ENCODE measurements at regions not wholly inside any gene's neighbourhood (a gene's known extent, or its start where the extent isn't known, plus 50 kb on each side); places are given as distances from the start of the nearest gene placed in this dataset.
"Not testable (repeated sequence)": the region's sequence is repeated elsewhere in the genome, so short reads cannot be mapped to it uniquely, and the experiment has no call there.

GRCh38 chr17:33716957-33717356 lies 423.9 kb upstream of the ASIC2 start:
- Histone ChIP-seq H3K9me3 (ENCODE audit: control insufficient read depth in 4 of 4, insufficient read depth in 3 of 4, low read length in 3 of 4) (no peaks in the 10 kb centered on the region), H3K27ac (ENCODE audit: low read depth in 1 of 2, low read length in 1 of 2) (no peak overlapping the region), H3K9ac (ENCODE audit: insufficient read depth in 1 of 2, low read length in 2 of 2) (no peak overlapping the region), H3K4me1 (ENCODE audit: control insufficient read depth in 5 of 5, insufficient read depth in 5 of 5, low read length in 5 of 5) (no peaks in the 10 kb centered on the region), H3K36me3 (ENCODE audit: control insufficient read depth in 4 of 4, insufficient read depth in 4 of 4, low read length in 4 of 4) (no peaks in the 10 kb centered on the region), H3K4me3 (no peak overlapping the region), H3K27me3 (ENCODE audit: control insufficient read depth in 3 of 3, insufficient read depth in 3 of 3, low read length in 2 of 3) (peaks cover 0 to 7% (median 0%) of the 10 kb centered on the region in 3 donors)
- 63 to 69% methylated on average over 2 of the region's 2 CpGs for WGBS, 2 donors
- ATAC-seq (ENCODE audit: insufficient read depth, low FRiP score), result no peak
- DNase-seq, result no peak
- TF ChIP-seq, protein P1, sequence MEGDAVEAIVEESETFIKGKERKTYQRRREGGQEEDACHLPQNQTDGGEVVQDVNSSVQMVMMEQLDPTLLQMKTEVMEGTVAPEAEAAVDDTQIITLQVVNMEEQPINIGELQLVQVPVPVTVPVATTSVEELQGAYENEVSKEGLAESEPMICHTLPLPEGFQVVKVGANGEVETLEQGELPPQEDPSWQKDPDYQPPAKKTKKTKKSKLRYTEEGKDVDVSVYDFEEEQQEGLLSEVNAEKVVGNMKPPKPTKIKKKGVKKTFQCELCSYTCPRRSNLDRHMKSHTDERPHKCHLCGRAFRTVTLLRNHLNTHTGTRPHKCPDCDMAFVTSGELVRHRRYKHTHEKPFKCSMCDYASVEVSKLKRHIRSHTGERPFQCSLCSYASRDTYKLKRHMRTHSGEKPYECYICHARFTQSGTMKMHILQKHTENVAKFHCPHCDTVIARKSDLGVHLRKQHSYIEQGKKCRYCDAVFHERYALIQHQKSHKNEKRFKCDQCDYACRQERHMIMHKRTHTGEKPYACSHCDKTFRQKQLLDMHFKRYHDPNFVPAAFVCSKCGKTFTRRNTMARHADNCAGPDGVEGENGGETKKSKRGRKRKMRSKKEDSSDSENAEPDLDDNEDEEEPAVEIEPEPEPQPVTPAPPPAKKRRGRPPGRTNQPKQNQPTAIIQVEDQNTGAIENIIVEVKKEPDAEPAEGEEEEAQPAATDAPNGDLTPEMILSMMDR (IDR thresholded peaks at IDR 0.05; ENCODE audit: control extremely low read depth, extremely low read depth), result no peak

DNA sequence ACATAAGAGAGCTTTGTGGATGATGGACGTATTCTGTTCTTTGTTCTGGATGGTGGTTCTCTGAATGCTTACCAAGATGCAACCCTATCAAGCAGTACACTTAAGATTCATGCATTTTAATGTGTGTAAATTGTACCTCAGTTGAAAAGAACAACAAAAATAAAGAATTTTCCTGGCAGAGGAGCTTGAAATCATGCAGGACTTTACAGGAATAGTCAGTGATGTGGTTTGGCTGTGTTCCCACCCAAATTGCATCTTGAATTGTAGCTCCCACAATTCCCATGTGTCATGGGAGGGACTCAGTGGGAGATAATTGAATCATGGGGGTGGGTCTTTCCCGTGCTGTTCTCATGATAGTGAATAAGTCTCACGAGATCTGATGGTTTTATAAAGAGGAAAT lies 430.6 kb upstream of the ASIC2 start:
- not testable (repeated sequence) for H3K27me3 ChIP-seq (ENCODE audit: control insufficient read depth in 3 of 3, insufficient read depth in 3 of 3, low read length in 2 of 3); H3K27ac ChIP-seq (ENCODE audit: low read depth in 1 of 2, low read length in 1 of 2); H3K4me1 ChIP-seq (ENCODE audit: control insufficient read depth in 5 of 5, insufficient read depth in 5 of 5, low read length in 5 of 5); H3K9ac ChIP-seq (ENCODE audit: insufficient read depth in 1 of 2, low read length in 2 of 2); H3K36me3 ChIP-seq (ENCODE audit: control insufficient read depth in 4 of 4, insufficient read depth in 4 of 4, low read length in 4 of 4); H3K9me3 ChIP-seq (ENCODE audit: control insufficient read depth in 4 of 4, insufficient read depth in 3 of 4, low read length in 3 of 4); ATAC-seq (ENCODE audit: insufficient read depth, low FRiP score); H3K4me3 ChIP-seq
- peak in 1 of 3 donors; percentile 1 for DNase-seq
- WGBS, 2 donors, result 54 to 76% methylated on average over 3 of the region's 3 CpGs

GRCh38 chr17:33725675-33726271 lies 432.7 kb upstream of the ASIC2 start:
- no peaks in the 10 kb centered on the region for H3K36me3 ChIP-seq (ENCODE audit: control insufficient read depth in 4 of 4, insufficient read depth in 4 of 4, low read length in 4 of 4)
- no peak overlapping the region for H3K27ac ChIP-seq (ENCODE audit: low read depth in 1 of 2, low read length in 1 of 2)
- WGBS, 2 donors, result 27 to 34% methylated on average over 11 of the region's 11 CpGs
- no peak for ATAC-seq (ENCODE audit: insufficient read depth, low FRiP score)
- peaks cover 0 to 7% (median 0%) of the 10 kb centered on the region in 4 donors for H3K9me3 ChIP-seq (ENCODE audit: control insufficient read depth in 4 of 4, insufficient read depth in 3 of 4, low read length in 3 of 4)
- DNase-seq, result peak; percentile 9 to 39 (median 37)
- H3K9ac ChIP-seq (ENCODE audit: insufficient read depth in 1 of 2, low read length in 2 of 2), result no peak overlapping the region
- no peak overlapping the region for H3K4me3 ChIP-seq
- TF ChIP-seq, protein P1 (IDR thresholded peaks at IDR 0.05; ENCODE audit: control extremely low read depth, extremely low read depth), result peak; percentile 27
- H3K27me3 ChIP-seq (ENCODE audit: control insufficient read depth in 3 of 3, insufficient read depth in 3 of 3, low read length in 2 of 3), result peaks cover 0 to 6% (median 2%) of the 10 kb centered on the region in 3 donors
- peaks cover 0 to 1% (median 0%) of the 10 kb centered on the region in 5 donors for H3K4me1 ChIP-seq (ENCODE audit: control insufficient read depth in 5 of 5, insufficient read depth in 5 of 5, low read length in 5 of 5)

DNA sequence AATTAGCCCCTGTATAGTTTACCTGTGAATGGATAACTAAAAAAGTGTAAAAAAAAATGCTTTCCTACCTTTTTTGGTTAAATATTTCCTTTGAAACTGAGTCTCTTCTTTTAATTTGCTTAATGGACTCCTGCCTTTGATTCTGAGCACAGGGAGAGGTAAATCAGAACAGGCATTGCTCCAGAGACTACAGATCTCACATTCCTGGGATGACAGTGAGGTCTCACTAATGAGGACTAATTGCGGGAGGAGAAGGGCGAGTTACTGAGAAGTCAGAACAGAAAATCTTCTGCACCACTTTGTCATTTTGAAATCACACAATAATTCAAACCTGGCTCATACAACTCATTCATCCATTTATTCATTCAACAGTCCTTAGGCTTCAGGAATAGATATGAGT lies 437.0 kb upstream of the ASIC2 start:
- WGBS, 2 donors, result 58 to 86% methylated on average over 2 of the region's 2 CpGs
- Histone ChIP-seq H3K9ac (ENCODE audit: insufficient read depth in 1 of 2, low read length in 2 of 2) (no peak overlapping the region), H3K27ac (ENCODE audit: low read depth in 1 of 2, low read length in 1 of 2) (no peak overlapping the region), H3K4me3 (no peak overlapping the region), H3K27me3 (ENCODE audit: control insufficient read depth in 3 of 3, insufficient read depth in 3 of 3, low read length in 2 of 3) (peaks cover 0 to 7% (median 5%) of the 10 kb centered on the region in 3 donors), H3K9me3 (ENCODE audit: control insufficient read depth in 4 of 4, insufficient read depth in 3 of 4, low read length in 3 of 4) (peaks cover 0 to 11% (median 0%) of the 10 kb centered on the region in 4 donors), H3K4me1 (ENCODE audit: control insufficient read depth in 5 of 5, insufficient read depth in 5 of 5, low read length in 5 of 5) (peaks cover 0 to 1% (median 0%) of the 10 kb centered on the region in 5 donors), H3K36me3 (ENCODE audit: control insufficient read depth in 4 of 4, insufficient read depth in 4 of 4, low read length in 4 of 4) (no peaks in the 10 kb centered on the region)
- ATAC-seq (ENCODE audit: insufficient read depth, low FRiP score), result no peak
- DNase-seq, result no peak
- TF ChIP-seq, protein P1 (IDR thresholded peaks at IDR 0.05; ENCODE audit: control extremely low read depth, extremely low read depth), result no peak

Data from lung (tissue), 11 donors.